ENCODE measurements at regions not wholly inside any gene's neighbourhood (a gene's known extent, or its start where the extent isn't known, plus 50 kb on each side); places are given as distances from the start of the nearest gene placed in this dataset.

GRCh38 chr5:117379521-117379920 lies 804.9 kb upstream of the SEMA6A start:
- TF ChIP-seq MAFK (IDR thresholded peaks at IDR 0.05; ENCODE audit: partially characterized antibody) (no peak), EHF (CRISPR knock-in tag; IDR thresholded peaks at IDR 0.05) (no peak), SMC3 (IDR thresholded peaks at IDR 0.05) (no peak), NR3C1 (IDR thresholded peaks at IDR 0.05) (no peak), CTCF (IDR thresholded peaks at IDR 0.05) (no peak), SREBF2 (IDR thresholded peaks at IDR 0.05) (no peak)
- TF ChIP-seq, protein P1, sequence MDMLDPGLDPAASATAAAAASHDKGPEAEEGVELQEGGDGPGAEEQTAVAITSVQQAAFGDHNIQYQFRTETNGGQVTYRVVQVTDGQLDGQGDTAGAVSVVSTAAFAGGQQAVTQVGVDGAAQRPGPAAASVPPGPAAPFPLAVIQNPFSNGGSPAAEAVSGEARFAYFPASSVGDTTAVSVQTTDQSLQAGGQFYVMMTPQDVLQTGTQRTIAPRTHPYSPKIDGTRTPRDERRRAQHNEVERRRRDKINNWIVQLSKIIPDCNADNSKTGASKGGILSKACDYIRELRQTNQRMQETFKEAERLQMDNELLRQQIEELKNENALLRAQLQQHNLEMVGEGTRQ (IDR thresholded peaks at IDR 0.05), result no peak
